ENCODE measurements at regions not wholly inside any gene's neighbourhood (a gene's known extent, or its start where the extent isn't known, plus 50 kb on each side); places are given as distances from the start of the nearest gene placed in this dataset.

DNA sequence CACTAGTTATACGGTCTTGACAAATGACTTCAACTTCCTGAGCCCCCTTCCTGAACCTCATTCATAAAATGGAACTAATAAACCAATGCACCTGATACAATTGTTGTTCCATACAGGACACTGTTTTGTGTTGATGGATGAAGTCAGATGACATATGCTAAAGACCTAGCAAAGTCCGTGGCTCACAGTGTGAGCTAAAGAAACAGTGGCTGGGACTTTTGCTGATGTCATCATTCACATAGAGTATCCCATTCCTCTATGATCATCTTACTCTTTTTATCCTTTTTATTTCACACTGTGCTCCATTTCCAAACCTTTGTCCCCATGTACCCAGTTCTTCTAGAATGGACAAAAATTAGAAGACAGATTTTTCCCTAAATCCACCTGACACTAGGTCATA, 83.7 kb upstream of the KAZN start:
- H3K27ac Mint-ChIP-seq: no peak overlapping the region
- no peaks in the 10 kb centered on the region for H3K9me3 Mint-ChIP-seq (ENCODE audit: low read depth)
- DNase-seq: no peak
- no peak for ATAC-seq
- no peaks in the 10 kb centered on the region for H3K27me3 Mint-ChIP-seq
- no peaks in the 10 kb centered on the region for H3K36me3 Mint-ChIP-seq
- H3K4me1 Mint-ChIP-seq: no peaks in the 10 kb centered on the region
- no peak overlapping the region for H3K4me3 Mint-ChIP-seq
- CTCF ChIA-PET: no interaction called here

- Mint-ChIP-seq H3K4me3 (no peak overlapping the region), H3K9me3 (ENCODE audit: low read depth) (no peaks in the 10 kb centered on the region), H3K27ac (no peak overlapping the region), H3K27me3 (no peaks in the 10 kb centered on the region), H3K36me3 (no peaks in the 10 kb centered on the region), H3K4me1 (no peaks in the 10 kb centered on the region)
- CTCF ChIA-PET: no interaction called here
- ATAC-seq: no peak
- DNase-seq: no peak
Measured at GRCh38 chr1:14516974-14517840, 81.3 kb upstream of the KAZN start.

DNA sequence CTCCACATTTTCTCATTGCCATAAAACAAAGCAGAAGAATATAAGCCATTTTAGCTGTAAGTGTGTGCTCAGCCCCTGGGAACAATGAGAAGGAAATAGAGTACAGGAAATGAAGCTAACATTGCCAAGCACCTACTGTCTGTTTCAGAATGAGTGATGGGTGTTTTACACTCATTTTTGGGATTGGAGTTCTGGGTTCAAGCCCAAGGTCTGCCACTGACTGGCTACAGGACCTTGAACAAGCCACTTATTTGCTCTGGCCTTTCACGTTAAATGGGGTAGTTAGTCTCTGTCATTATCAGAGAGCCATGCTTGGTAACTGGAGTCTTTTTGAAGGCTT, 80.7 kb upstream of the KAZN start:
- Mint-ChIP-seq H3K27ac (no peak overlapping the region), H3K27me3 (no peaks in the 10 kb centered on the region), H3K4me3 (no peak overlapping the region), H3K9me3 (ENCODE audit: low read depth) (no peaks in the 10 kb centered on the region), H3K4me1 (no peaks in the 10 kb centered on the region), H3K36me3 (no peaks in the 10 kb centered on the region)
- no peak for ATAC-seq
- CTCF ChIA-PET: no interaction called here
- no peak for DNase-seq

- Mint-ChIP-seq H3K4me3 (no peak overlapping the region), H3K27ac (no peak overlapping the region), H3K27me3 (no peaks in the 10 kb centered on the region), H3K4me1 (no peaks in the 10 kb centered on the region), H3K36me3 (no peaks in the 10 kb centered on the region), H3K9me3 (ENCODE audit: low read depth) (no peaks in the 10 kb centered on the region)
- CTCF ChIA-PET: no interaction called here
- DNase-seq: no peak
- no peak for ATAC-seq
Measured at GRCh38 chr1:14519976-14520375, 78.5 kb upstream of the KAZN start.

GRCh38 chr1:14520514-14521163, 77.8 kb upstream of the KAZN start:
- H3K9me3 Mint-ChIP-seq (ENCODE audit: low read depth): no peaks in the 10 kb centered on the region
- DNase-seq: no peak
- no peaks in the 10 kb centered on the region for H3K36me3 Mint-ChIP-seq
- no peak for ATAC-seq
- no peak overlapping the region for H3K27ac Mint-ChIP-seq
- CTCF ChIA-PET: no interaction called here
- H3K4me1 Mint-ChIP-seq: no peaks in the 10 kb centered on the region
- H3K27me3 Mint-ChIP-seq: no peaks in the 10 kb centered on the region
- no peak overlapping the region for H3K4me3 Mint-ChIP-seq

DNA sequence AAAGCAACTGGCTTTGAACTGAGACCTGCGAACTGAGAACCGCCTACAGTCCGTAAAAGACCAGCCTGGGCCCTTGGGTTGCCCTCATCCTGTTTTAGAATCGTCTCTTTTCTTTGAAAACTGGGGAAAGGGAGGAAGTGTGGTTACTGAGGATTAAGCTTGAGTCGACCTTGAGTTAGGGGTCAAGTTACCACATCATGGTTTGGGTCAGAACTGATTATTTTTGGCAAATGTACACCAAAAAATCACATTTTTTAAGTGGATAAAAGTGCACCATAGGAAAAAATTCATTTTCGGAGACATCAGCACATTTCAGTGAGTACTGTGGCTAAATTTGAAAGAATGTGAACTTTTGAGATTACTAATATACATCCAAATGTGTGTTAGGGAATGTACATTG, 76.9 kb upstream of the KAZN start:
- Mint-ChIP-seq H3K4me3 (no peak overlapping the region), H3K36me3 (no peaks in the 10 kb centered on the region), H3K9me3 (ENCODE audit: low read depth) (no peaks in the 10 kb centered on the region), H3K4me1 (no peaks in the 10 kb centered on the region), H3K27me3 (no peaks in the 10 kb centered on the region), H3K27ac (no peak overlapping the region)
- CTCF ChIA-PET: no interaction called here
- ATAC-seq (no peak), DNase-seq (no peak)

DNA sequence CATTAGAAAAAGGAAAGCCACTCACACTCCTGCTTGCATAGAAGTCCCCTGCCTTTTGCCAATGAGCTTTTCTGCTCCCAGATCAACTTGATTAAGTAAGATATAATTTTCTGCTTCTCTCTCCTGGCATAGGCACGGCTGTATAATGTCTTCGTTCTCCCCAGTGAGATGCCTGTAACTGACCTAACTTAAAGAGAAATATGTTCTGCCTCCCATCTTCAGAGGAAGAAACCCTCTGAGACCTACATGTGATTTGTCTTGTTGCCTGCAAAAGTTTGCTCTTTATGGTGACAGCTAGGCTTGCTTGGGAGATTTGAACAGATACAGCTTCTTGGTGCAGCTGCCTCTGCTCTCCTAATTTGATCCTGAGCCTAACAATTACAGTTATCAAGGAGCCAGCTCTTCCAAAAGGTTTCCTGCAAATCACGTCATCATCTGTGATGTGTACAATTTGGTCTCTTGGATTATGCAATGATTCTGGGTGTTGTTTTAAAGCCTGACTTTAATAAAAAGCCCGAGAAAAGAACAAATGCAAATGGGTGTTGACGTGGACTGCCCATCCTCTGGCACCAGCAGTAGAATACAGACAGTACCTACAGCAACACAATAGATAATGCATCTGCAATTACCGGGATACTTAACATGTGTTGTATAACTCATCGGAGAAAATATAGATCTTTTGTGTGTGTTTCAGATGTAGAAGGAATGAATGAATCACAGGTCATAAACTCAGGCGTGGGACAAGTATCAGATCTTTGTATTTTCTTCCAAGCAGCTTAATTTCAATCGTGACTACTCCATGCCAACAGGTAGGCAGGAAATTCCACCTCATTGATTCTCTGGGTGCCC, 76.2 kb upstream of the KAZN start:
- no peak for DNase-seq
- Mint-ChIP-seq H3K36me3 (no peaks in the 10 kb centered on the region), H3K27ac (no peak overlapping the region), H3K9me3 (ENCODE audit: low read depth) (no peaks in the 10 kb centered on the region), H3K27me3 (no peaks in the 10 kb centered on the region), H3K4me3 (no peak overlapping the region), H3K4me1 (no peaks in the 10 kb centered on the region)
- no peak for ATAC-seq
- CTCF ChIA-PET: no interaction called here

GRCh38 chr1:14522926-14523241, 75.6 kb upstream of the KAZN start:
- Mint-ChIP-seq H3K27ac (no peak overlapping the region), H3K36me3 (no peaks in the 10 kb centered on the region), H3K4me1 (no peaks in the 10 kb centered on the region), H3K9me3 (ENCODE audit: low read depth) (no peaks in the 10 kb centered on the region), H3K27me3 (no peaks in the 10 kb centered on the region), H3K4me3 (no peak overlapping the region)
- CTCF ChIA-PET: no interaction called here
- DNase-seq (no peak), ATAC-seq (no peak)

GRCh38 chr1:14524826-14525636, 73.5 kb upstream of the KAZN start:
- Mint-ChIP-seq H3K9me3 (ENCODE audit: low read depth) (peaks cover 3% of the 10 kb centered on the region), H3K4me3 (no peak overlapping the region), H3K36me3 (no peaks in the 10 kb centered on the region), H3K4me1 (no peaks in the 10 kb centered on the region), H3K27ac (no peak overlapping the region), H3K27me3 (no peaks in the 10 kb centered on the region)
- ATAC-seq (no peak), DNase-seq (no peak)
- CTCF ChIA-PET: no interaction called here

GRCh38 chr1:14529475-14529874, 69.0 kb upstream of the KAZN start:
- peaks cover 3% of the 10 kb centered on the region for H3K9me3 Mint-ChIP-seq (ENCODE audit: low read depth)

GRCh38 chr1:14531519-14531918, 67.0 kb upstream of the KAZN start:
- CTCF ChIA-PET: no interaction called here
- Mint-ChIP-seq H3K36me3 (no peaks in the 10 kb centered on the region), H3K4me3 (no peak overlapping the region), H3K27me3 (no peaks in the 10 kb centered on the region), H3K27ac (no peak overlapping the region), H3K9me3 (ENCODE audit: low read depth) (peaks cover 7% of the 10 kb centered on the region), H3K4me1 (no peaks in the 10 kb centered on the region)
- DNase-seq (no peak), ATAC-seq (no peak)

More at GRCh38 chr1:14529475-14529874, 69.0 kb upstream of the KAZN start:
- CTCF ChIA-PET: no interaction called here
- Mint-ChIP-seq H3K36me3 (no peaks in the 10 kb centered on the region), H3K4me1 (no peaks in the 10 kb centered on the region), H3K4me3 (no peak overlapping the region), H3K27ac (no peak overlapping the region), H3K27me3 (no peaks in the 10 kb centered on the region)
- ATAC-seq: no peak
- DNase-seq: no peak

DNA sequence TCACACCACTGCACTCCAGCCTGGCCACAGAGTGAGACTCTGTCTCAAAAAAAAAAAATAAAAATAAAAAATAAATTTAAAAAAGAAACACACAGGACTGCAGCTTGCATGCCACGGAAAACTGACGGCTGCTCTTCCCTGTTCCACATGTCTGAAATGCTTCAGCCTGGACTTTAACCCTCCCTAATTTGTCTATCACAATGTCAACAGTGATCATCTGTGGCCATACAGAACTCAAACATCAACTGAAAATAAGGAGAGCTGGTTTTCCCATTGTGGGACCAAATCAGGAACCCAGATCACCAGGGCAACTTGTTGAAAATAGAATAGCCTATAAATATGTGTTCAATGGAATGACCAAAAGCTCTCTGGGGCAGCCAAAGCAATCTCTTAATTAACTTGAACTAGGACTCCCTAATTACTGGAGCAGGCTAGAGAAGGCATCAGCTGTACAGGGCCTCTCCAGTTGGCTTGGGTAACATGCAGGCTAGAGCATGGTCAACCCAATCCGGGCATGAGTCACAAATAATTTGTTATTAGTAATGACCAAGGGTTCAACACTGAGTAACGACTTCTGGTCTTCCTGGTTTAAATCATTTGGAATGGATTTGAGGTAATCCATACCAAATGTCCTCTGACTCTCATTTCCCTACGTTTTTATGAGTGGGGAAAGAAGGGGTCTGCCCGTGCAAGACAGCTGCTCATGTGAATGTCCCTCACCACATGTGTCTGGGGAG, 62.7 kb upstream of the KAZN start:
- H3K27ac Mint-ChIP-seq: no peak overlapping the region
- peaks cover 4% of the 10 kb centered on the region for H3K9me3 Mint-ChIP-seq (ENCODE audit: low read depth)
- no peaks in the 10 kb centered on the region for H3K36me3 Mint-ChIP-seq
- H3K27me3 Mint-ChIP-seq: no peaks in the 10 kb centered on the region
- no peaks in the 10 kb centered on the region for H3K4me1 Mint-ChIP-seq
- CTCF ChIA-PET: no interaction called here
- no peak overlapping the region for H3K4me3 Mint-ChIP-seq
- ATAC-seq (no peak), DNase-seq (no peak)

DNA sequence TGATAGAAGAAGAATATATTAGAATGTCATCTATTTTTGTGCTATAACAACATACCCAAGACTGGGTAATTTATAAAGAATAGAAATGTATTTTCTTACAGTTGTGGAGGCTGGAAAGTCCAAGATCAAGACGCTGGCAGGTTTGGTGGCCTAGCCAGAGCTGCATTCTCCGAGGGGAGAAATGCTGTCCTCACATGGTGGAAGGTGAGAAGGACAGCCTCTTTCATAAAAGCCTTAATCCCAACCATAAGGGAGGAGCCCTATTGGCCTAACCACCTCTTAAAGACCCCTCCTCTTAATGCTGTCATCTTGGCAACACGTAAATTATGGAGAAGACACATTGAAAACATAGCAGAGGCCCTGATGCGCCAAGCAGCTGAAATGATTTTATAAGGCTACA, 60.1 kb upstream of the KAZN start:
- H3K4me1 Mint-ChIP-seq: no peaks in the 10 kb centered on the region
- no peak for DNase-seq
- no peaks in the 10 kb centered on the region for H3K27me3 Mint-ChIP-seq
- ATAC-seq: no peak
- no peak overlapping the region for H3K27ac Mint-ChIP-seq
- peaks cover 4% of the 10 kb centered on the region for H3K9me3 Mint-ChIP-seq (ENCODE audit: low read depth)
- CTCF ChIA-PET: no interaction called here
- H3K4me3 Mint-ChIP-seq: no peak overlapping the region
- H3K36me3 Mint-ChIP-seq: no peaks in the 10 kb centered on the region

All from activated CD8-positive, alpha-beta memory T cell treated with anti-CD3 and anti-CD28 coated beads, Interleukin-2, amount 10 ng/mL, durations not matched to agents 7 days and 5 days (primary cell).